Mesendoderm (in vitro differentiated cells): ENCODE measurements at regions not wholly inside any gene's neighbourhood (a gene's known extent, or its start where the extent isn't known, plus 50 kb on each side); places are given as distances from the start of the nearest gene placed in this dataset.
"Not testable (repeated sequence)": the region's sequence is repeated elsewhere in the genome, so short reads cannot be mapped to it uniquely, and the experiment has no call there.

Experiments
- DNase-seq: peaks from one replicate; pipeline ENCODE4 v3.0.0; 2013
- H2AK5ac ChIP-seq: 2 replicates; pipeline ENCODE4 v1.6.1; 2013; ENCODE audit warnings: low read length, inconsistent platforms
- H2BK120ac ChIP-seq: 2 replicates; pipeline ENCODE4 v1.6.1; 2013; ENCODE audit warnings: low read depth, mild to moderate bottlenecking, low read length, moderate library complexity, mixed read lengths
- H2BK15ac ChIP-seq: replicated peaks from 2 replicates; pipeline ENCODE4 v1.6.1; 2013; ENCODE audit warnings: low read depth, mild to moderate bottlenecking, moderate library complexity
- H2BK5ac ChIP-seq: 2 replicates; pipeline ENCODE4 v1.6.1; 2013; ENCODE audit warnings: low read length, inconsistent platforms
- H3K18ac ChIP-seq: 2 replicates; pipeline ENCODE4 v1.6.1; 2013; ENCODE audit warnings: mild to moderate bottlenecking, low read length, mixed read lengths
- H3K23ac ChIP-seq: one replicate; pipeline ENCODE4 v1.6.1; 2013; ENCODE audit warnings: low read length
- H3K27ac ChIP-seq: 2 replicates; pipeline ENCODE4 v1.5.1; 2013; ENCODE audit warnings: low read depth, mild to moderate bottlenecking, inconsistent platforms, low read length, moderate library complexity
- H3K27me3 ChIP-seq: 2 replicates; pipeline ENCODE4 v1.6.1; 2013; ENCODE audit warnings: low read length, control low read depth, mild to moderate bottlenecking, inconsistent platforms; ENCODE audit not compliant: insufficient read depth, poor library complexity
- H3K36me3 ChIP-seq: 2 replicates; pipeline ENCODE4 v1.6.1; 2013; ENCODE audit warnings: low read length, inconsistent platforms; ENCODE audit not compliant: control insufficient read depth, insufficient read depth
- H3K4ac ChIP-seq: one replicate; pipeline ENCODE4 v1.6.1; 2013; ENCODE audit warnings: low read depth, mild to moderate bottlenecking, low read length, moderate library complexity
- H3K4me1 ChIP-seq: 2 replicates; pipeline ENCODE4 v1.6.1; 2013; ENCODE audit warnings: low read depth, low read length, inconsistent platforms; ENCODE audit not compliant: control insufficient read depth
- H3K4me2 ChIP-seq: 2 replicates; pipeline ENCODE4 v1.6.1; 2013; ENCODE audit warnings: low read length
- H3K4me3 ChIP-seq: 2 replicates; pipeline ENCODE4 v1.5.1; 2013; ENCODE audit warnings: mild to moderate bottlenecking, low read length
- H3K56ac ChIP-seq: one replicate; pipeline ENCODE4 v1.6.1; 2013; ENCODE audit warnings: low read length
- H3K79me1 ChIP-seq: 2 replicates; pipeline ENCODE4 v1.6.1; 2013; ENCODE audit warnings: low read length, inconsistent platforms
- H3K79me2 ChIP-seq: 2 replicates; pipeline ENCODE4 v1.6.1; 2013; ENCODE audit warnings: mild to moderate bottlenecking, low read length; ENCODE audit not compliant: control insufficient read depth, insufficient read depth
- H3K9ac ChIP-seq: 2 replicates; pipeline ENCODE4 v1.6.1; 2013; ENCODE audit warnings: low read length, inconsistent platforms
- H4K5ac ChIP-seq: one replicate; pipeline ENCODE4 v1.6.1; 2013; ENCODE audit warnings: low read length
- H4K8ac ChIP-seq: one replicate; pipeline ENCODE4 v1.6.1; 2013; ENCODE audit warnings: low read depth, mild to moderate bottlenecking, control low read depth, low read length, moderate library complexity
- WGBS: extraction: QIAGEN DNeasy Blood & Tissue Kit; methylation state at CpG from one replicate; pipeline ENCODE4 v1.1.7; 2013; ENCODE audit warnings: low lambda C conversion rate, missing lambda C conversion rate; ENCODE audit not compliant: insufficient coverage; ENCODE audit errors: extremely low coverage; 5-methylcytosine and 5-hydroxymethylcytosine counted together

DNA sequence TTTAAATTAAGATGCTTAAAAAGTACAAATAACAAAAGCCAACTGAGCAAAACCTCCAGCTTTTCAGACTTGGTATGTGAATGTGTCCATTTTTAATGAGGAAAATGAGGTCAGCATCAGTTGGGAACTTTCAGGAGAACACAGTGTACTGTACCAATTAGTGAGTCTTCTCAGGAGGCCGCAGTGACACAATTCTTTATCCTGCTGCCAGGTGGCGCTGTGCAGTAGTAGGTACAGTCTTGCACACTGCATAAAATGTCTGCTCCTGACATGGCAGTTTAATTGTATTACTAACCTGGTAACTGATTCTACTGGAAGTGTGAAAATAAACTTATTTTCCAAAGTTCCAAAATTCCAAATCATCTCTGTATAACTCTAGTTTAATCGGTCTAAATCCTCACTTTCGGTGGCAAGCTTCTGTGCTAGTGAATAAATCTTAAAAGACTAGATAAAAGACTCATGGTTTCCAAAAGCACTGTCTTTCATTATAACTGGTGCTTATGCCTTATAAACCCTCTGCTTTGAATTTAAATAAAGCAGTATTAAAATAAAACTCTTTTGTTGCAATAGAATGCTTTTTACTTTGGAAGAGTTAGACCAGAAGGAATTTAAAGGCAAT, 214.8 kb upstream of the MMS22L start:
- H3K4ac ChIP-seq: no peak overlapping the region
- H4K8ac ChIP-seq: no peak overlapping the region
- WGBS: no CpG with 5 or more reads among the region's 4 CpGs
- H3K79me2 ChIP-seq: no peaks in the 10 kb centered on the region
- H3K27ac ChIP-seq: no peak overlapping the region
- no peak overlapping the region for H2BK120ac ChIP-seq
- no peak overlapping the region for H3K9ac ChIP-seq
- H3K4me3 ChIP-seq: no peak overlapping the region
- H3K79me1 ChIP-seq: no peaks in the 10 kb centered on the region
- H3K36me3 ChIP-seq: no peaks in the 10 kb centered on the region
- peak; percentile 73 for DNase-seq
- no peak overlapping the region for H3K56ac ChIP-seq
- no peak overlapping the region for H3K18ac ChIP-seq
- H3K27me3 ChIP-seq: no peaks in the 10 kb centered on the region
- H3K23ac ChIP-seq: no peak overlapping the region
- no peak overlapping the region for H3K4me2 ChIP-seq
- H3K4me1 ChIP-seq: no peaks in the 10 kb centered on the region
- H2AK5ac ChIP-seq: no peak overlapping the region
- H2BK5ac ChIP-seq: no peak overlapping the region
- H2BK15ac ChIP-seq: no peak overlapping the region
- H4K5ac ChIP-seq: no peak overlapping the region

DNA sequence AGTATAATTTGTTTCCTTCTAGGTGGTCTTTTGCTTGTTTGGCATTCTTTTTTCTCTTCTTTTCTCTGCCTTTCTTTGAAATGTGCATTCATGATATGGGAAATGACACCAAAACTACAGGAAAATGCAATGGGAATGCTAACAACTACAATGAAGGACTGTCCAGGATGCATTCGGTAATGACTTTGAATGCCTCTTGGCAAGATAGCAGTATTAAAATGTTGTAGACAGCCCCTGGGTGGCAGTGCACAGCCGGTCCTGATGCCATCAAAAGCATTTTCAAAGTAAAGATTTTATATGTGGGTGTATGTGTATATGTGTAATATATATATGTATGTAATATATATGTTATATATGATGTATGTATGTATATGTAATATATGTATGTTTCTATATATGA, 218.8 kb upstream of the MMS22L start:
- Histone ChIP-seq H3K27me3 (no peaks in the 10 kb centered on the region), H2AK5ac (no peak overlapping the region), H3K4me1 (no peaks in the 10 kb centered on the region), H2BK15ac (no peak overlapping the region), H3K9ac (no peak overlapping the region), H3K79me1 (no peaks in the 10 kb centered on the region), H2BK5ac (no peak overlapping the region), H3K4me3 (no peak overlapping the region), H3K56ac (no peak overlapping the region), H4K8ac (no peak overlapping the region), H3K36me3 (no peaks in the 10 kb centered on the region), H3K4ac (no peak overlapping the region), H3K18ac (no peak overlapping the region), H3K27ac (no peak overlapping the region), H3K4me2 (no peak overlapping the region), H3K79me2 (no peaks in the 10 kb centered on the region), H3K23ac (no peak overlapping the region), H2BK120ac (no peak overlapping the region), H4K5ac (no peak overlapping the region)
- no CpG with 5 or more reads among the region's 2 CpGs for WGBS
- no peak for DNase-seq

DNA sequence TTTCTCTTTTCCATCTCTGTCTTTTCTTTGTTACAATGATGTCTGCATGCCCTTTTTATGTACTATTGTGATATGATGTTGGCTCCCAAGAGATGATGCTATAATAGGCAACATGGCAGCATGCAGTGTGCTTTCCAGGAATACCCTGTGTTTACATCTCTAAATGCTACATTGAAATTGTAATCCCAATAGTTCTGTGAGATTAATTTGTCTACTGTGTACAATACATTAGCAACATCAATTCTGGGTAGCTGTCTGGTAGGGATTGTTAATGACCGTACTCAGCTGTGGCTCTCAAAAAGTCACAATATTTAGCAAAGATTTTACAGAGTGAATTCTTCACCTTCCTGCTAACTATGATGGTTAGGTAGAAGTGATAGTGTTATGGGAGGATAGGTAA, 225.6 kb upstream of the MMS22L start:
- Histone ChIP-seq H3K27me3 (no peaks in the 10 kb centered on the region), H3K36me3 (no peaks in the 10 kb centered on the region), H3K9ac (no peak overlapping the region), H3K23ac (no peak overlapping the region), H3K27ac (no peak overlapping the region), H2BK120ac (no peak overlapping the region), H3K79me1 (no peaks in the 10 kb centered on the region), H3K4ac (no peak overlapping the region), H3K56ac (no peak overlapping the region), H2AK5ac (no peak overlapping the region), H3K79me2 (no peaks in the 10 kb centered on the region), H3K4me1 (no peaks in the 10 kb centered on the region), H4K5ac (no peak overlapping the region), H3K18ac (no peak overlapping the region), H2BK15ac (no peak overlapping the region), H4K8ac (no peak overlapping the region), H3K4me2 (no peak overlapping the region), H3K4me3 (no peak overlapping the region), H2BK5ac (no peak overlapping the region)
- no peak for DNase-seq
- no CpG with 5 or more reads among the region's 1 CpG for WGBS

DNA sequence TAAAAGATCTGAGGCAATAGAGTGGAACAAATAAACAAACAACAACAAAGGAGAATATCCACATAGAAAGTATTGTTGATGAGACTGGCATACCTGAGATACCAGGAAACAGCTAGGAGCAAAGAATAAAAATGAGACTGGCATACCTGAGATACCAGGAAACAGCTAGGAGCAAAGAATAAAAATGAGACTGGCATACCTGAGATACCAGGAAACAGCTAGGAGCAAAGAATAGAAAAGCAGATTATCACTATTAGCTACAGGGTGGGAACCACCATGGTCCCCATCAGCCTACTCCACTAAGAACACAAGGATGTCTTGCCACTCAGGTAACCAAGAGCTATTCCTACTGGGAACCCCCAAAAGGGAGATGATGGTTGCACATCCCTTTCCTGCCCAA, 230.2 kb upstream of the MMS22L start:
- H3K79me1 ChIP-seq: not testable (repeated sequence)

DNA sequence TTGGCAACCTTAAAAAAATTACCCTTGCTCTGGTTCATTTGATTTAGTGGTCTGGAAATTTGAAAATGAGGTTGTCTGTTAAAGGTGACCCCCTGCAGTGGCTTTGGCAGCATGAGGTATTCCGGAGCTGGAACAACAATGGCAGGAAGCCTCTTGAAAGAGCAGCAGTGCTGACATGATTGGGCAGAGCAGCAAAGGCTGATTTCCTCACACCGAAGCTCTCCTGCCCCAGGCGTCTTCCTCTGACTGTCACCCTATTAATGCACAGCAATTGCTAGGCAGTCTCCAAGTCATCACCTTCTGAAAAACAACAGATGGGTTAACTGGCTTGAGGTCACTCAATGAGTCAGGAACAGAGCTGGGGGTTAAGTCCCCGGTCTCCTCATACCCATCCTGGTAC, 241.8 kb upstream of the MMS22L start:
- H3K36me3 ChIP-seq: no peaks in the 10 kb centered on the region
- H3K27ac ChIP-seq: no peak overlapping the region
- H2BK120ac ChIP-seq: no peak overlapping the region
- no peaks in the 10 kb centered on the region for H3K79me1 ChIP-seq
- no peak overlapping the region for H4K8ac ChIP-seq
- no peak overlapping the region for H3K56ac ChIP-seq
- no peaks in the 10 kb centered on the region for H3K79me2 ChIP-seq
- no peak overlapping the region for H3K9ac ChIP-seq
- no peaks in the 10 kb centered on the region for H3K4me1 ChIP-seq
- H3K4ac ChIP-seq: no peak overlapping the region
- peak; percentile 97 for DNase-seq
- H4K5ac ChIP-seq: no peak overlapping the region
- H3K27me3 ChIP-seq: no peaks in the 10 kb centered on the region
- H3K4me2 ChIP-seq: no peak overlapping the region
- no peak overlapping the region for H3K23ac ChIP-seq
- H3K18ac ChIP-seq: no peak overlapping the region
- no peak overlapping the region for H2BK15ac ChIP-seq
- no peak overlapping the region for H2AK5ac ChIP-seq
- H2BK5ac ChIP-seq: no peak overlapping the region
- WGBS: no CpG with 5 or more reads among the region's 4 CpGs
- H3K4me3 ChIP-seq: no peak overlapping the region

More for the DNA sequence above, 230.2 kb upstream of the MMS22L start:
- H3K9ac ChIP-seq, DNase-seq, H2BK15ac ChIP-seq, H3K27ac ChIP-seq, H4K5ac ChIP-seq, H3K23ac ChIP-seq, H3K27me3 ChIP-seq, H3K56ac ChIP-seq, H2BK5ac ChIP-seq, H3K4me2 ChIP-seq, H3K4me3 ChIP-seq, H2BK120ac ChIP-seq, H3K18ac ChIP-seq, H3K36me3 ChIP-seq, H4K8ac ChIP-seq, H3K4me1 ChIP-seq, H2AK5ac ChIP-seq, H3K4ac ChIP-seq, H3K79me2 ChIP-seq: not testable (repeated sequence)

DNA sequence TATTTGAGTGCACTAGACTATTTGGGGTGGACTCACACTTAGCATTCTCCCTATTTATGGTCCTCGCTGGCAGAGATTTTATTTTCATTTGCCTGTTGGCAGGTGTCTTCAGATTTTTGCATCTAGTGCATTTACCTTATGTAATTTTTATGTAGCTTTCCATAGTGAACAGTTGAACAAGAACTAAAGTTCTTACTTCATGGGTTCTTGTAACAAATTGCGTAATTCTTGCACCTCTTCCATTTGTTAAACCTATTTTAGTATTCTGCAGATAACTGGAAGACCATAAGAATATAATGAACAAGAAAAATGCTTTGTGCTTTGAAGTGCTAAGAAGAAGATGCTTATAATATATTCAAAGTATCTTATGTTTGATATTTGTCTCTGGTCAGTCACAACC, 252.8 kb upstream of the MMS22L start:
- Histone ChIP-seq H3K4me2 (no peak overlapping the region), H3K23ac (no peak overlapping the region), H3K56ac (no peak overlapping the region), H3K18ac (no peak overlapping the region), H3K27me3 (no peaks in the 10 kb centered on the region), H3K4me1 (no peaks in the 10 kb centered on the region), H2AK5ac (no peak overlapping the region), H3K36me3 (no peaks in the 10 kb centered on the region), H3K79me1 (no peaks in the 10 kb centered on the region), H3K79me2 (no peaks in the 10 kb centered on the region), H3K4me3 (no peak overlapping the region), H4K5ac (no peak overlapping the region), H3K4ac (no peak overlapping the region), H2BK15ac (no peak overlapping the region), H4K8ac (no peak overlapping the region), H2BK5ac (no peak overlapping the region), H2BK120ac (no peak overlapping the region), H3K9ac (no peak overlapping the region), H3K27ac (no peak overlapping the region)
- no CpG with 5 or more reads among the region's 2 CpGs for WGBS
- DNase-seq: no peak
